ENCODE measurements at regions not wholly inside any gene's neighbourhood (a gene's known extent, or its start where the extent isn't known, plus 50 kb on each side); places are given as distances from the start of the nearest gene placed in this dataset.

- TF ChIP-seq CTCF (IDR thresholded peaks at IDR 0.05): no peak
- no peak for TF ChIP-seq POLR2A (IDR thresholded peaks at IDR 0.05)
- no peak for TF ChIP-seq EP300 (IDR thresholded peaks at IDR 0.05)
Observed at GRCh38 chr22:27087051-27087450, 429.7 kb downstream of the MIAT start.
